ENCODE measurements at regions not wholly inside any gene's neighbourhood (a gene's known extent, or its start where the extent isn't known, plus 50 kb on each side); places are given as distances from the start of the nearest gene placed in this dataset.

DNA sequence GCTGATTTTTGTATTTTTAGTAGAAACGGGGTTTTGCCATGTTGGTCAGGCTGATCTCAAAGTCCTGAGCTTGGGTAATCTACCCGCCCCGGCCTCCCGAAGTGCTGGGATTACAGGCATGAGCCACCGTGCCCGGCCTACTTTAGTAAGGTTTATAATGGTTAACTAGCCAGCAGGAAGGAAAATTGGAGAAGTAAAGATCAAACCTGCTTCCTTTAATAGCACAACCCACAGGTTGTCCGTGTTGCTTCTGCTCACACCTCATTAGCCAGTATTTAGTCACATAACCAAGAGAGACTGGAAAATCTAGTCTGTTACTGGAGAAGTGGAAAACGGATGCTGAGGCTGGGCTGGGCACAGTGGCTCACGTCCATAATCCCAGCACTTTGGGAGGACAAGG, 51.9 kb upstream of the TBL1XR1 start:
- no peak overlapping the region for H3K27ac ChIP-seq
- no peaks in the 10 kb centered on the region for H3K4me1 ChIP-seq
- H3K4me3 ChIP-seq = no peak overlapping the region
- TF ChIP-seq, protein P1, sequence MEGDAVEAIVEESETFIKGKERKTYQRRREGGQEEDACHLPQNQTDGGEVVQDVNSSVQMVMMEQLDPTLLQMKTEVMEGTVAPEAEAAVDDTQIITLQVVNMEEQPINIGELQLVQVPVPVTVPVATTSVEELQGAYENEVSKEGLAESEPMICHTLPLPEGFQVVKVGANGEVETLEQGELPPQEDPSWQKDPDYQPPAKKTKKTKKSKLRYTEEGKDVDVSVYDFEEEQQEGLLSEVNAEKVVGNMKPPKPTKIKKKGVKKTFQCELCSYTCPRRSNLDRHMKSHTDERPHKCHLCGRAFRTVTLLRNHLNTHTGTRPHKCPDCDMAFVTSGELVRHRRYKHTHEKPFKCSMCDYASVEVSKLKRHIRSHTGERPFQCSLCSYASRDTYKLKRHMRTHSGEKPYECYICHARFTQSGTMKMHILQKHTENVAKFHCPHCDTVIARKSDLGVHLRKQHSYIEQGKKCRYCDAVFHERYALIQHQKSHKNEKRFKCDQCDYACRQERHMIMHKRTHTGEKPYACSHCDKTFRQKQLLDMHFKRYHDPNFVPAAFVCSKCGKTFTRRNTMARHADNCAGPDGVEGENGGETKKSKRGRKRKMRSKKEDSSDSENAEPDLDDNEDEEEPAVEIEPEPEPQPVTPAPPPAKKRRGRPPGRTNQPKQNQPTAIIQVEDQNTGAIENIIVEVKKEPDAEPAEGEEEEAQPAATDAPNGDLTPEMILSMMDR (IDR thresholded peaks at IDR 0.05) = no peak
- TF ChIP-seq EP300 (IDR thresholded peaks at IDR 0.05) (no peak), POLR2A (IDR thresholded peaks at IDR 0.05) (no peak), POLR2AphosphoS5 (IDR thresholded peaks at IDR 0.05) (no peak)
- WGBS = 83% methylated on average over 9 of the region's 9 CpGs
- H3K27me3 ChIP-seq = no peaks in the 10 kb centered on the region
- no peak for DNase-seq (ENCODE audit: low spot score in 2 of 2)
- H3K36me3 ChIP-seq = no peaks in the 10 kb centered on the region
- no peaks in the 10 kb centered on the region for H3K9me3 ChIP-seq

DNA sequence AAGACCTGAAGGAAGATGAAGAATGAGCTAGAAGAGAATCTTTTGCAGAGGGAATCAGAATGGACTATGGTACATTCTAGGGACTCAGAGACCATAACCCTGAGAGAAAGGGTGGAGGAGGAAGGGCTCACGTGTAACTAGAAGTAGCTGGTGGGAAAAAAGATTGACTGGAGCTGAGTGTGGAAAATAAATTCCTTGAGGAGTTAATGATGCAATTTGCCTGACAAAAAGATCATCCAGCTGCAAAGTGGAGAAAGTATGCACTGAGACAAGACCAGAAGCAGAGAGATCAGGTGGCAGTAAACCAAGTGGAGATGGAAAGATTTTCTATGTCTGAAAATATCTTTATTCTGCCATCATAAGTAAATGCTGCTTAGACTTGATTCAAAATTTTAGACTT, 52.9 kb upstream of the TBL1XR1 start:
- Histone ChIP-seq H3K9me3 (no peaks in the 10 kb centered on the region), H3K27ac (no peak overlapping the region), H3K36me3 (no peaks in the 10 kb centered on the region), H3K4me3 (no peak overlapping the region), H3K27me3 (no peaks in the 10 kb centered on the region), H3K4me1 (no peaks in the 10 kb centered on the region)
- WGBS = 63% methylated on average over 1 of the region's 1 CpG
- TF ChIP-seq POLR2AphosphoS5 (IDR thresholded peaks at IDR 0.05) (no peak), POLR2A (IDR thresholded peaks at IDR 0.05) (no peak), EP300 (IDR thresholded peaks at IDR 0.05) (no peak)
- TF ChIP-seq, protein P1 (IDR thresholded peaks at IDR 0.05) = no peak
- DNase-seq (ENCODE audit: low spot score in 2 of 2) = no peak

DNA sequence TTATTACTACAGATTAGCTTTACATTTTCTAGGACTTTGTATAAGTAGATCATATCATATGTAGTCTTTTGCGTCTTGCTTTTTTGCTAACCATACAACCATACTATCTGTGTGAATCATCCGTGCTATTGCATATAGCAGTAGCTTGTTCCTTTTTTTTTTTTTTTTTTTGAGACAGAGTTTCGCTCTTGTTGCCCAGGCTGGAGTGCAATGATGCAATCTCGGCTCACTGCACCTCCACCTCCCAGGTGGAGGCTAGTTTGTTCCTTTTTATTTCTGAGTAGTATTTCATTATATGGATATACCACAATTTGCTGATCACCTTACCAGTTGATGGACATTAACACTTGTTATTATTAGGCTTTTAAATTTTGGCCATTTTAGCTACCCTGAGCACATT, 54.5 kb upstream of the TBL1XR1 start:
- no peak overlapping the region for H3K27ac ChIP-seq
- no peaks in the 10 kb centered on the region for H3K9me3 ChIP-seq
- H3K4me3 ChIP-seq = no peak overlapping the region
- 86% methylated on average over 4 of the region's 4 CpGs for WGBS
- no peaks in the 10 kb centered on the region for H3K36me3 ChIP-seq
- no peaks in the 10 kb centered on the region for H3K27me3 ChIP-seq
- no peaks in the 10 kb centered on the region for H3K4me1 ChIP-seq
- no peak for DNase-seq (ENCODE audit: low spot score in 2 of 2)
- TF ChIP-seq EP300 (IDR thresholded peaks at IDR 0.05) (no peak), POLR2AphosphoS5 (IDR thresholded peaks at IDR 0.05) (no peak), POLR2A (IDR thresholded peaks at IDR 0.05) (no peak)
- TF ChIP-seq, protein P1 (IDR thresholded peaks at IDR 0.05) = no peak

DNA sequence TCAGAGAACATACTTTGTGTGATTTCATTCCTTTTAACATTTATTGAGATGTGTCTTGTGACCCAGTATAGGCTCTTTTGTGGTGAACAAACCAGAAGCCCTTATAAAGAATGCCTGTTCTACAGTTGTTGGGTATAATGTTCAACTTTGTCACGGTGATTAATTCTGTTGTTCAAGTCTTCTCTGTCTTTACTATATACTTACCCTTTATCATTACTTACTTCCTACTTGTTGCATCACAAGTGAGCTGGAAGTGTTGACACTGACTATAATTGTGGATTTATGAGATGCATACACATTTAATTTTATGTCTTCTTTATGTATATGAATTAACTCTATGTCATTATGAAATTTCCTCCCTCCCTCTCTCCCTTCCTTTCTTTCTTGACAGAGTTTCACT, 59.7 kb upstream of the TBL1XR1 start:
- Histone ChIP-seq H3K4me1 (no peaks in the 10 kb centered on the region), H3K27me3 (no peaks in the 10 kb centered on the region), H3K36me3 (no peaks in the 10 kb centered on the region), H3K4me3 (no peak overlapping the region), H3K9me3 (no peaks in the 10 kb centered on the region), H3K27ac (no peak overlapping the region)
- 74% methylated on average over 1 of the region's 1 CpG for WGBS
- DNase-seq (ENCODE audit: low spot score in 2 of 2) = no peak
- no peak for TF ChIP-seq POLR2AphosphoS5 (IDR thresholded peaks at IDR 0.05)

DNA sequence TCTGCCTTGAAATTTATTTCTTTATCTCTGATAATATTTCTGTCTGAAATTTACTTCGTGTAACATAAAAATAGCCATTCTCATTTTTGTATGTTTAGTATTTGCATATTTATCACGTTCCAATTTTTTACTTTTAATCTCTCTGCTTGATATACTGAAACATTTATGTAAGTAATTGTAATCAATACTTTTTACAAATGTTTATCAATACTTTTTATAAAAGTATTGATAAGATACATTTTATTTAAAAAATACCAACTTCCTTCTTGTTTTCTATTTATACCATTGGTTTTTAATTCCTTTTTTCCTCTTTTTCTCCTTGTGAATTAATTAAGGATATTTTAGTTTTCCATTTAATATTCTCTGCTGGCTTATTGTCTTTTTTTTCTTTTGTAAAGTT, 60.3 kb upstream of the TBL1XR1 start:
- no peak for TF ChIP-seq POLR2A (IDR thresholded peaks at IDR 0.05)
- no peak for TF ChIP-seq EP300 (IDR thresholded peaks at IDR 0.05)
- TF ChIP-seq, protein P1 (IDR thresholded peaks at IDR 0.05) = no peak
- TF ChIP-seq POLR2AphosphoS5 (IDR thresholded peaks at IDR 0.05) = no peak
- WGBS = 86% methylated on average over 2 of the region's 2 CpGs
- no peaks in the 10 kb centered on the region for H3K9me3 ChIP-seq

DNA sequence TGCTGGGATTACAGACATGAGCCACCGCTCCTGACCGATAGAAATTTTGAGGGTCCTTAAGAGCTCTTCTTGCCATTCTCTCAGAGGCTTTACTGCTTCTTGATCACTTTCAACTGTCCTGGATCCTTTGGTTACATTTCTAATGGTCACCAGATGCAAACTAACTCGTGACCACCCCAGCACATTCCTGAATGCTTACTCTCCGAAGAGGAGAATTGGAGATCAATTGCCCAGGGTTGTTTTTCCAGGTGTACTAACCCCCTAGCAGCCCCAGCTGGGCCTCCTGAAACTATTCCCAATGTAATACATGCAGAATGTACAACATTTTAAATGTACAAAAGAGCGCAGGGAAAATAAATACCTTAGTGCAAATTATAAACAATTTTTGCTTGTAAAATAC, 65.1 kb upstream of the TBL1XR1 start:
- 78% methylated on average over 5 of the region's 5 CpGs for WGBS
- no peak for TF ChIP-seq POLR2A (IDR thresholded peaks at IDR 0.05)
- TF ChIP-seq, protein P1 (IDR thresholded peaks at IDR 0.05) = no peak
- no peak for TF ChIP-seq POLR2AphosphoS5 (IDR thresholded peaks at IDR 0.05)
- TF ChIP-seq EP300 (IDR thresholded peaks at IDR 0.05) = no peak
- Histone ChIP-seq H3K27me3 (no peaks in the 10 kb centered on the region), H3K27ac (no peak overlapping the region), H3K4me3 (no peak overlapping the region), H3K9me3 (no peaks in the 10 kb centered on the region), H3K4me1 (no peaks in the 10 kb centered on the region), H3K36me3 (no peaks in the 10 kb centered on the region)
- DNase-seq (ENCODE audit: low spot score in 2 of 2) = no peak

More for the DNA sequence above, 60.3 kb upstream of the TBL1XR1 start:
- Histone ChIP-seq H3K36me3 (no peaks in the 10 kb centered on the region), H3K27me3 (no peaks in the 10 kb centered on the region), H3K4me3 (no peak overlapping the region), H3K4me1 (no peaks in the 10 kb centered on the region), H3K27ac (no peak overlapping the region)
- DNase-seq (ENCODE audit: low spot score in 2 of 2) = no peak
